ENCODE measurements at regions not wholly inside any gene's neighbourhood (a gene's known extent, or its start where the extent isn't known, plus 50 kb on each side); places are given as distances from the start of the nearest gene placed in this dataset.
"Not testable (repeated sequence)": the region's sequence is repeated elsewhere in the genome, so short reads cannot be mapped to it uniquely, and the experiment has no call there.

DNA sequence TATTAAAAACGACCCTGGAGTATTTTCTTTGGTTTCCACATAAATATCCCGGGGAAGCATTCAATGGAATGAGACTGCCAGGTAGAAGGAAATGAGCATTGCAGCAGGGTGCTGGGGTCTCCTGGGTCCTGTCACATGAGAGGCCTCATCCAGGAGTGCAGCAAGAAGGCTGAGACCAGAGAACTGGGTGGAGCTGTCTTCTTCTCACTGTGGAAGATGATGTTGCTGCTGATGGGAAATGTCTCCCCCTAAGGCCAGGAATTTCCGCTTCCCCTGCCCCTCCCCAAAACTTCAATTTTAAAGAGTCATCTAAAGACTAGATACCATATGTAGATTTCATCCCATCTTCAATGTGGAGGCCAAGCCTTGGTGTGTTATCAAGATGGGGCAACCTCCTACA, 95.2 kb upstream of the SIX2 start:
- no peak for DNase-seq (ENCODE audit: extremely low read depth, low read depth)
- TF ChIP-seq, protein P1, sequence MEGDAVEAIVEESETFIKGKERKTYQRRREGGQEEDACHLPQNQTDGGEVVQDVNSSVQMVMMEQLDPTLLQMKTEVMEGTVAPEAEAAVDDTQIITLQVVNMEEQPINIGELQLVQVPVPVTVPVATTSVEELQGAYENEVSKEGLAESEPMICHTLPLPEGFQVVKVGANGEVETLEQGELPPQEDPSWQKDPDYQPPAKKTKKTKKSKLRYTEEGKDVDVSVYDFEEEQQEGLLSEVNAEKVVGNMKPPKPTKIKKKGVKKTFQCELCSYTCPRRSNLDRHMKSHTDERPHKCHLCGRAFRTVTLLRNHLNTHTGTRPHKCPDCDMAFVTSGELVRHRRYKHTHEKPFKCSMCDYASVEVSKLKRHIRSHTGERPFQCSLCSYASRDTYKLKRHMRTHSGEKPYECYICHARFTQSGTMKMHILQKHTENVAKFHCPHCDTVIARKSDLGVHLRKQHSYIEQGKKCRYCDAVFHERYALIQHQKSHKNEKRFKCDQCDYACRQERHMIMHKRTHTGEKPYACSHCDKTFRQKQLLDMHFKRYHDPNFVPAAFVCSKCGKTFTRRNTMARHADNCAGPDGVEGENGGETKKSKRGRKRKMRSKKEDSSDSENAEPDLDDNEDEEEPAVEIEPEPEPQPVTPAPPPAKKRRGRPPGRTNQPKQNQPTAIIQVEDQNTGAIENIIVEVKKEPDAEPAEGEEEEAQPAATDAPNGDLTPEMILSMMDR (IDR thresholded peaks at IDR 0.05; ENCODE audit: low read depth, low read length), result no peak

DNA sequence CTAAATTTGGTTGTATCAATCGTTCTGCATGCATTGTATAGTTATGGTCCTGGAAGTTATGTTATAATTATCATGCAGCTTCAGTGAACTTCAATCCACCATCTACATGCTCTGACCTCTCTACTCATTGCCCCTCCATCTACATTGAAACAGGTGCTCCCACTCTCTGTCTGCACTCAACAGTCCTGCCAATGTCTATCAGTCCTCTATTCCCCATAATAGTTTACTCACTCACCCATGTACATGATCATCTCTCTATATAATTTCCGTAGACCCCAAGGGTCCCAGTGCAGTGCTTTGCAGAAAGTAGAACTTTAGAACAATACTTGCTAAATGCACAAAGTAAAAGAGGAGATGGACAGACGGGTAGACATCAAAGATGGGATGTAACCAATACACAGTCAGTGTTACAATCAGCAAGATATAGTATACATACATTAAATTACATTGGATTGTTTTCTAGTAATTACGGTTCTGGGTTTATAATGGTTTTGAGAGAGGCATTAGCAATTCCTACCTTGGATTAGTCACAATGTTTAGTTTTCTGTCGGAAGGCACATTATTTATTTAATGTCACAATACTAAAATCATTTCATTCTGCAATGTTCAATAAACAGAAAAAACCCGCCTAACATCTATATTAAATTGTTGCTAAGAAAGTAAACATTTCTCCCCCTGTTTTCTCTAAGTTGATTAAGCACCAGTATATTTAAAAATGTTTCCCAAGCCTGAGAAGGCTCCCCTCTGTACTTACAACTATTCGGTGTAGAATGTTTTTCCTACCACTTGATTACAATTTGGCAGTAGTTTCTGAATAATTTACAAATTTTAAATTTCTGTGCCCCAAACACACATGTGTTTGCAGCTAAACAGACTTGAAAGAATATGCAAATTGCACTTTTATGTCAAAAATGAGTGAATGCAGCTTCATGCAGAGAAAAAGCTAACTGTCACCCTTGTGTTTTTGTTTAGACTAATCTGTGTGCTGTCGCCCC, 94.4 kb upstream of the SIX2 start:
- TF ChIP-seq, protein P1 (IDR thresholded peaks at IDR 0.05; ENCODE audit: low read depth, low read length), result no peak
- DNase-seq (ENCODE audit: extremely low read depth, low read depth), result no peak

DNA sequence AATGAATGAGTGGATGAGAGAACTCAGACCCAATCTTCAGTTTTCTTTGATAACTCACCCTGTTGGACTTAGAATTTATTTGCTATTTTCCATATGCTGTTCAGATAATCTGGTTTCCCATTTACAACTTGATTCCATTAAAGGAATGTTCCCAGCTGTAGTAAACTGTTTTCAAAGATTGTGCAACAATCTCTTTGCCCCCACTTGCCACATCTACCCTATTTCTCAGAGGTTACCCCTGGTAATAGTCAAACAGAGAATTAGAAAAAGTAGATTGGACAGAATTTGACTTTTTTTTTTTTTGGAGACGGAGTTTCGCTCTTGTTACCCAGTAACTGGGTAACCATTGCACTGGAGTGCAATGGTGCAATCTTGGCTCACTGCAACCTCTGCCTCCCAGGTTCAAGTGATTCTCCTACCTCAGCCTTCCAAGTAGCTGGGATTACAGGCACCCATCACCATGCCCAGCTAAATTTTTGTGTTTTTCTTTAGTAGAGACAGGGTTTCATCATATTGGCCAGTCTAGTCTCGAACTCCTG, 93.4 kb upstream of the SIX2 start:
- no peak for DNase-seq (ENCODE audit: extremely low read depth, low read depth)
- TF ChIP-seq, protein P1 (IDR thresholded peaks at IDR 0.05; ENCODE audit: low read depth, low read length), result no peak

DNA sequence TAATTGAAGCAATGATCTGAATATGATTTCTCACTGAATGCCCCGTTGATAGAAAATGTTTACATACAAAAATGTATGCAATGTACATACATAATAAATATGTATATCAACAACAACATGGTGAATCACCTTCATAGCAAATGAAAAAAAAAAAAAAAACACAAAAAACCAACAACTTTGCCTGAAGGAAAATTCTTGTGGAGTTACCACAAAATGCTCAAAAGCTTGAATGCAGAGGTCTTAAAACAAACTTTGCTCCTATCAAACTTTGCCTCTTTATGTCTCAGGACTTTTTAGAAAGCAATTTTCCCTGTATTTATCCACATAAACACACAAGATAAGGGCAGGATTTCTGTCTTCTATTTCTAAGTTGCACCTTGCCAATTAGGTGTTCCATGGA, 92.9 kb upstream of the SIX2 start:
- DNase-seq (ENCODE audit: extremely low read depth, low read depth), result no peak
- TF ChIP-seq, protein P1 (IDR thresholded peaks at IDR 0.05; ENCODE audit: low read depth, low read length), result no peak

DNA sequence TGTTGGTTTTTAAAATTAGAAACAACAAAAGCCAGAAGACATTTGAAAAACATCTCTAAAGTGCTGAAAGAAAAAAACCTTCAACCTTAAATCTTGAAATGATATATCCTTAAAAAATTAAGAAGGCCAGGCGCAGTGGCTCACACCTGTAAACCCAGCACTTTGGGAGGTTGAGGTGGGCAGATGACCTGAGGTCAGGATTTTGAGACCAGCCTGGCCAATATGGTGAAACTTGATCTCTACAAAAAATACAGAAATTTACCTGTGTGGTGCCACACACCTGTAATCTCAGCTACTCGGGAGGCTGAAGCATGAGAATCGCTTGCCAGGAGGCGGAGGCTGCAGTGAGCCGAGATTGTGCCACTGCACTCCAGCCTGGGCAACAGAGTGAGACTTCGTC, 87.7 kb upstream of the SIX2 start:
- TF ChIP-seq, protein P1 (IDR thresholded peaks at IDR 0.05; ENCODE audit: low read depth, low read length), result no peak

DNA sequence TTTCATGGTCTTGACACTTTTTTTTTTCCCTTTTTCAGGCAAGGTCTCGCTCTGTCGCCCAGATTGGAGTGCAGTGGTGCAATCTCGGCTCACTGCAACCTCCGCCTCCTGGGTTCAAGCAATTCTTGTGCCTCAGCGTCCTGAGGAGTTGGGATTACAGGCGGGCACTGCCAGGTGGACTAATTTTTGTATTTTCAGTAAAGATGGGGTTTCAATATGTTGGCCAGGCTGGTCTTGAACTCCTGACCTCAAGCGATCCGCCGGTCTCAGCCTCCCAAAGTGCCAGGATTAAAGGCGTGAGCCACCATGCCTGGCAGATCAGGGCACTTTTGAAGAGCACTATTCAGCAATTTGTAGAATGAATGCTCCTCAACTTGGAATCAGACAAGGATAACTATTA, 86.8 kb upstream of the SIX2 start:
- DNase-seq (ENCODE audit: extremely low read depth, low read depth), result not testable (repeated sequence)

More for the DNA sequence above, 87.7 kb upstream of the SIX2 start:
- no peak for DNase-seq (ENCODE audit: extremely low read depth, low read depth)

DNA sequence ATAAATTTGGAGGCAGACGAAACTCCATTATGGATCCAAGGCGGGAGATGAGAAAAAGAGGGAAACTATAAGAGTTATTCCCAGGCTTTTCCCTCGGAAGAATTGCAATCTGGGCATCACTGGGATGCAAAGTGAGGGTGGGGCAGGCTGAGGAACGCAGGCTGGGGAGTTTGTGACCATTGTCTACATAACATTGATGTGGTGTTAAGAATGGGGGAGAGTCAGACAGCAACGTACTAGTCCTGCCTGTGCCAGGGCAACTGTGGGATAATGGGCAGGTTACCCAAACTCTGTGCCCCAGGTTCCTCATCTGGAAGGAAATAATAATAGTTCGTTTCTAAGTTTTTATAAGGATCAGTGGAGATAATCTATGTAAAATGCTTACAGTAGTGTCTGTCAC, 84.4 kb upstream of the SIX2 start:
- TF ChIP-seq, protein P1 (IDR thresholded peaks at IDR 0.05; ENCODE audit: low read depth, low read length), result no peak
- no peak for DNase-seq (ENCODE audit: extremely low read depth, low read depth)
